ENCODE measurements at regions not wholly inside any gene's neighbourhood (a gene's known extent, or its start where the extent isn't known, plus 50 kb on each side); places are given as distances from the start of the nearest gene placed in this dataset.

DNA sequence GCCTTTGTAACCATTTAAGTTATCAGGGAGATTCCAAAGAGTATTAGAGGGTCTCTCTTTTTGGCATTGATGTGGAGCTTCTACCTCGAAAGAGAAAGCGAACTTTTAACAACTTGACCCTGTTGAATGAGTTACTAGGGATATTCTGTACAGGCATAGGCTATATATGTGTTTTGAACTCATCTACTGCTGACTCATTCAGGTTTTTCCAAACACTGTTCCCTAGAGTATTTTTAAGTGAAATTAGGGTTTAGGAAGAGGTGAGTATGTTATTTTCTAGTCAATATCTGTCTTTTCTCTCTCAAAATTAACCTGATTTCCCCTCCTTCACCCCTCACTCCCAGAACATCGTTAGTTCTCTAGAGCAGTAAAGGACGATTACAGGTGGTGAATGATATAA, 228.1 kb upstream of the C2CD4B start:
- ChIA-PET CTCF (no interaction called here), POLR2A (no interaction called here)
- Histone ChIP-seq H3K4me3 (ENCODE audit: control extremely low read depth in 1 of 5, extremely low read depth in 1 of 5, insufficient read depth in 1 of 5, low read depth in 2 of 5, low read length in 4 of 5) (no peak overlapping the region), H3K9me3 (ENCODE audit: control extremely low read depth in 1 of 3, control insufficient read depth in 2 of 3, insufficient read depth in 1 of 3, low read length in 2 of 3) (no peaks in the 10 kb centered on the region), H4K20me1 (ENCODE audit: control insufficient read depth, insufficient read depth, low read length, poor library complexity, severe bottlenecking) (no peaks in the 10 kb centered on the region), H3K27ac (ENCODE audit: low read length in 2 of 2) (no peak overlapping the region), H3K79me2 (ENCODE audit: control insufficient read depth, insufficient read depth, low read length) (no peaks in the 10 kb centered on the region), H3K9ac (ENCODE audit: low read length) (no peak overlapping the region), H3K4me1 (ENCODE audit: control insufficient read depth in 2 of 2, insufficient read depth in 2 of 2, low read length in 2 of 2) (peaks cover 8 to 22% of the 10 kb centered on the region in 2 donors), H3K36me3 (replicated peaks in 1 of 2; ENCODE audit: control extremely low read depth in 1 of 2, control insufficient read depth in 1 of 2, extremely low read depth in 1 of 2, insufficient read depth in 2 of 2, low read length in 1 of 2) (no peaks in the 10 kb centered on the region), H3K4me2 (replicated peaks; ENCODE audit: low read depth, low read length, poor library complexity, severe bottlenecking) (no peak overlapping the region), H3K27me3 (replicated peaks in 1 of 4; ENCODE audit: control extremely low read depth in 1 of 4, control insufficient read depth in 3 of 4, insufficient read depth in 4 of 4, low read length in 3 of 4) (peaks cover 0 to 26% (median 12%) of the 10 kb centered on the region in 4 experiments), H2AFZ (ENCODE audit: insufficient read depth, low read depth, low read length, poor library complexity, severe bottlenecking) (no peak overlapping the region)
- no peak overlapping the region for H3K27ac Mint-ChIP-seq
- peaks cover 38% of the 10 kb centered on the region for H3K27me3 Mint-ChIP-seq
- H3K4me1 Mint-ChIP-seq, result peaks cover 20% of the 10 kb centered on the region
- peaks cover 4% of the 10 kb centered on the region for H3K9me3 Mint-ChIP-seq (ENCODE audit: insufficient read depth)
- DNase-seq (no peak), ATAC-seq (ENCODE audit: low read depth) (no peak)
- intact Hi-C loops (cut with micrococcal nuclease), result no loop called here
- H3K4me3 Mint-ChIP-seq, result no peak overlapping the region
- TF ChIP-seq, protein P1, sequence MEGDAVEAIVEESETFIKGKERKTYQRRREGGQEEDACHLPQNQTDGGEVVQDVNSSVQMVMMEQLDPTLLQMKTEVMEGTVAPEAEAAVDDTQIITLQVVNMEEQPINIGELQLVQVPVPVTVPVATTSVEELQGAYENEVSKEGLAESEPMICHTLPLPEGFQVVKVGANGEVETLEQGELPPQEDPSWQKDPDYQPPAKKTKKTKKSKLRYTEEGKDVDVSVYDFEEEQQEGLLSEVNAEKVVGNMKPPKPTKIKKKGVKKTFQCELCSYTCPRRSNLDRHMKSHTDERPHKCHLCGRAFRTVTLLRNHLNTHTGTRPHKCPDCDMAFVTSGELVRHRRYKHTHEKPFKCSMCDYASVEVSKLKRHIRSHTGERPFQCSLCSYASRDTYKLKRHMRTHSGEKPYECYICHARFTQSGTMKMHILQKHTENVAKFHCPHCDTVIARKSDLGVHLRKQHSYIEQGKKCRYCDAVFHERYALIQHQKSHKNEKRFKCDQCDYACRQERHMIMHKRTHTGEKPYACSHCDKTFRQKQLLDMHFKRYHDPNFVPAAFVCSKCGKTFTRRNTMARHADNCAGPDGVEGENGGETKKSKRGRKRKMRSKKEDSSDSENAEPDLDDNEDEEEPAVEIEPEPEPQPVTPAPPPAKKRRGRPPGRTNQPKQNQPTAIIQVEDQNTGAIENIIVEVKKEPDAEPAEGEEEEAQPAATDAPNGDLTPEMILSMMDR (IDR thresholded peaks at IDR 0.05), result no peak
- no peak for TF ChIP-seq EZH2 (IDR thresholded peaks at IDR 0.05; ENCODE audit: borderline replicate concordance, insufficient read depth, low read depth, low read length, poor library complexity, severe bottlenecking)
- no CpG with 5 or more reads among the region's 4 CpGs for WGBS (ENCODE audit: insufficient coverage)

DNA sequence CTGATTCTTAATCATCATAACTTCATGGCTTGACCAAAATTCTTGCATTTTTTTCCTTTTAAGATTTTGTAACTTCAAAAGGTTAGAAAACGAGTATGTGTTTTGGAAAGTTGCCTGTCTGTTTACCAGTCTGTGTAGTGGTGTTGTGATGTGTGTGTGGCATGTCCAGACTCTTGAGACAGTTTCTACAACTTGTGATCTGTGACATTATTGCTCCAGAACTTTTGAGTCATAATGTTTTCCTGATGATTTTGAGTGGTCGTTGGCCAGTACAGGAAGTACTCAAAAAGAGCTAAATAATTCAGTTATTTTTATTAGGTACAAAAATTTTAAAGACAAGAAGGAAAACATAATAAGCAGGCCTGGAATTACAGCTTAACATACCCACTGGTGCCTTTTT, 229.0 kb upstream of the C2CD4B start:
- no peak for TF ChIP-seq EZH2 (IDR thresholded peaks at IDR 0.05; ENCODE audit: borderline replicate concordance, insufficient read depth, low read depth, low read length, poor library complexity, severe bottlenecking)
- TF ChIP-seq, protein P1 (IDR thresholded peaks at IDR 0.05), result no peak
- Histone ChIP-seq H3K4me3 (ENCODE audit: control extremely low read depth in 1 of 5, extremely low read depth in 1 of 5, insufficient read depth in 1 of 5, low read depth in 2 of 5, low read length in 4 of 5) (no peak overlapping the region), H3K27me3 (replicated peaks in 1 of 4; ENCODE audit: control extremely low read depth in 1 of 4, control insufficient read depth in 3 of 4, insufficient read depth in 4 of 4, low read length in 3 of 4) (peaks cover 0 to 26% (median 12%) of the 10 kb centered on the region in 4 experiments), H3K9me3 (ENCODE audit: control extremely low read depth in 1 of 3, control insufficient read depth in 2 of 3, insufficient read depth in 1 of 3, low read length in 2 of 3) (peaks cover 0 to 5% (median 0%) of the 10 kb centered on the region in 3 donors), H3K9ac (ENCODE audit: low read length) (no peak overlapping the region), H3K36me3 (replicated peaks in 1 of 2; ENCODE audit: control extremely low read depth in 1 of 2, control insufficient read depth in 1 of 2, extremely low read depth in 1 of 2, insufficient read depth in 2 of 2, low read length in 1 of 2) (no peaks in the 10 kb centered on the region), H3K4me2 (replicated peaks; ENCODE audit: low read depth, low read length, poor library complexity, severe bottlenecking) (no peak overlapping the region), H2AFZ (ENCODE audit: insufficient read depth, low read depth, low read length, poor library complexity, severe bottlenecking) (no peak overlapping the region), H3K79me2 (ENCODE audit: control insufficient read depth, insufficient read depth, low read length) (no peaks in the 10 kb centered on the region), H3K27ac (ENCODE audit: low read length in 2 of 2) (no peak overlapping the region), H4K20me1 (ENCODE audit: control insufficient read depth, insufficient read depth, low read length, poor library complexity, severe bottlenecking) (no peaks in the 10 kb centered on the region), H3K4me1 (ENCODE audit: control insufficient read depth in 2 of 2, insufficient read depth in 2 of 2, low read length in 2 of 2) (peaks cover 8 to 22% of the 10 kb centered on the region in 2 donors)
- ChIA-PET CTCF (no interaction called here), POLR2A (no interaction called here)
- intact Hi-C loops (cut with micrococcal nuclease), result no loop called here
- H3K9me3 Mint-ChIP-seq (ENCODE audit: insufficient read depth), result peaks cover 8% of the 10 kb centered on the region
- H3K4me1 Mint-ChIP-seq, result peaks cover 20% of the 10 kb centered on the region
- no peak for DNase-seq
- peaks cover 39% of the 10 kb centered on the region for H3K27me3 Mint-ChIP-seq
- no peak for ATAC-seq (ENCODE audit: low read depth)
- no peak overlapping the region for H3K27ac Mint-ChIP-seq
- H3K4me3 Mint-ChIP-seq, result no peak overlapping the region
- WGBS (ENCODE audit: insufficient coverage), result 67% methylated on average over 1 of the region's 2 CpGs

Data from B cell (primary cell).